NCI-H82 treated with DMSO at 0.1 percent for 48 hours (cell line): ENCODE measurements at regions not wholly inside any gene's neighbourhood (a gene's known extent, or its start where the extent isn't known, plus 50 kb on each side); places are given as distances from the start of the nearest gene placed in this dataset.

Experiments
- DNase-seq: peaks from one replicate; lab custom pipeline; 2025; ENCODE audit not compliant: unreplicated experiment; lab: John Stamatoyannopoulos, UW

DNA sequence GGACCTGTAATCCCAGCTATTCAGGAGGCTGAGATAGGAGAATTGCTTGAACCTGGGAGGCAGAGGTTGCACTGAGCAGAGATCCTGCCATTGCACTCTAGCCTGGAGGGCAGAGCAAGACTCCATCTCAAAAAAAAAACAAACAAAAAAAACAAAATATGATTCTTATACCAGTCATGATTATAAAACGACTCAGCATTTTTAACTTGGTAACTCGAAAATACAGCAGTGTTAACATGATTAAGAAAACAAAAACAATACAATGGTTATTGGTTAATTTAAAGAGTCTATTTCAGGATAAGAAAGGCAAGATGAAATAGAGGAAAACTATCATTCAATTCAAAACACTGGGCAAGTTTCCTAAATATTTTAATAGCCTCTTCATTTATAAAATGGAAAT, 865.3 kb downstream of the PCDH7 start:
- DNase-seq = no peak

- DNase-seq = no peak
These were observed 872.1 kb downstream of the PCDH7 start for GRCh38 chr4:31592293-31592692.

GRCh38 chr4:31595496-31595895, 875.3 kb downstream of the PCDH7 start:
- no peak for DNase-seq

DNA sequence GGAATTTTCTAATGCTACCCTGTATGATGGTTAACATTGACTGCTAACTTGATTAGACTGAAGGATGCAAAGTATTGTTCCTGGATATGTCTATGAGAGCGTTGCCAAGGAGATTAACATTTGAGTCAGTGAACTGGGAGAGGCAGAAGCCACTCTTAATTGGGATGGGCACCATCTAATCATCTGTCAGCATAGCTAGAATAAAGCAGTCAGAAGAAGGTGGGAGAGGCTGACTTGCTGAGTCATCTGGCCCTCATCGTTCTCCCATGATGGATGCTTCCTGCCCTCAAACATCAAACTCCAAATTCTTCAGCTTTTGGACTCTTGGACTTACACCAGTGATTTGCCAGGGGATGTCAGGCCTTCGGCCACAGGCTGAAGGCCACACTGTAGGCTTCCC, 878.5 kb downstream of the PCDH7 start:
- DNase-seq = no peak

- no peak for DNase-seq
These were observed 881.6 kb downstream of the PCDH7 start for GRCh38 chr4:31601793-31602192.

DNA sequence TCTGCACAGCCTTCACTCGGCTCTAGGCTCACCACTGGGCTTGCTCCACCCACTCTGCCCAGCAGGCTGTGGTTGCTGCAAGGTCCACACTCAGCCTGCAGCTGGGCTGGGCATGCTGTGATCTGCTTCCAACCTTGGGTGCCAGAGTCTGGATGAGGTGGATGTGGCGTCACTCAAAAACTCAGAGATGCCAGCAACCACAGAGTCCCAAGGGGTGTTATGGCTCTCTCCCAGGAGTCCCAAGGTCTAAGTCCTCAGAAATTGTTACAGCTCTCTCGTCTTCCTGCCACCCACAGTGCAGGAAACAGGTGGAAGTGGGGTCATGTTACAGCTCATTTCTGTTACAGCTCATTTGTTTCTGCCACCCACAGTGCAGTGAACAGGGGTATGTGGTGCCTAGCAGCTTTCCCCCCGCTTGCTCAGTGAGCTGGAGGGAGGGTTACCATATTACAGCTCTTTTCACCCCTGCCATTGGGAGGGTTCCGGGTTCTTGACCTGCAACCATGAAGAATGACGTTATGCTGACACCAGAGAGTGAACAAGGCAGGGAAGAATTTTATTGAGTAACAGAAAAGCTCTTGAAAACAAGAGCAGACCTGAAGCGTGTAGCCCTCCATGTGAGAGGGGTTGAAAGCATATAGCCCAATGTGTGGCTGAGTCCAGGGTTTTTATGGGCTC, 893.9 kb downstream of the PCDH7 start:
- DNase-seq = no peak

DNA sequence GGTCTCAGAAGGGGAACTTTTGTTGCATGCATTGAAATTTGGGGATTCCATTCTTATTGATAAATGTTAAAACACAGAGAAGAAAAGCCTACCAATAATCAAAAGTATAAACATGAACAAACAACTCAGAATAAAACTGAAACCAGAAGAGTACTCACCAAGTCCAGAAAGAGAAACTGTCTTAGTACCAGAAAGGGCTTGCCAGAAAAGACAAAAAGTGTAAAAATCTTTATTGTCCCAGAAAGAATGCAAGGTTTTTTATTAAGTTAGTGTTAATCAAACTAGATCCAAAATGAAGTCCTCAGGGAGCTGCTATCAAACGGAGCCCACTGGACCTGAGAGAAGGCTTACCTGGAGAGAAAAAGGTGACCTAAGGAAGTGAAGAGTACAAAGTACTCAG, 897.5 kb downstream of the PCDH7 start:
- no peak for DNase-seq

DNA sequence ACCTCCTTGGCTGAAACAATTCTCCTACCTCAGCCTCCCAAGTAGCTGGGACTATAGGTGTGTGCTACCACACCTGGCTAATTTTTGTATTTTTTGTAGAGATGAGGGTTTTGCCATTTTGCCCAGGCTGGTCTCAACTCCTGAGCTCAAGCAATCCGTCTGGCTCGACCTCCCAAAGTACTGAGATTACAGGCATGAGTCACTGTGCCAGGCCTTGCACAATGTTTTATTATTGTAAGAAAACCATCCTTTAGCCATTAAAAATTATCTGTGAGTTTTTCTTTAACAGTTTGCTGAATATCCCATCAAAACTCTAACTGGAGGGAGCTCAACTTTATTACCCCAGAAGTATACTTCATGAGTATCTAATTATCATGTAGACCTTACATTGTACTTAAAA, 900.3 kb downstream of the PCDH7 start:
- no peak for DNase-seq

DNA sequence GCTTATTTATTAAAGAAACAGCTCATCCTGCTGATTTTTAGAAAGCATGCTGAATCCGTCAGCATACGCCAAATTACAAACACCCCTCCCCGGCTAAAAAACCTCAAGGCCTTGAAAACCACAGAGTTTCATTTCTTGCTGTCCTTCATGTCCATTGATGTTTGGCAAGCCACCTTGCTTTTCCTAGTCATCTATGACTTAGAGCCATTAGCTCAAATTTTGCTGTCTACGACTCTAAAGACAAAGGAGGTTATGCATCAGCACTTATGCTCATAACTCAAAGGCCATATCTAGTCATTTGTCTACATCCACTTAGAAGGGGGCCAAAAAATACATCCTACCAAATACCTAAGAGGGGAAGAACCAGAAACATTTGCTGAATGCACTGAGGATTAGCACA, 925.1 kb downstream of the PCDH7 start:
- DNase-seq = no peak

GRCh38 chr4:31647786-31648185, 927.6 kb downstream of the PCDH7 start:
- DNase-seq = no peak

DNA sequence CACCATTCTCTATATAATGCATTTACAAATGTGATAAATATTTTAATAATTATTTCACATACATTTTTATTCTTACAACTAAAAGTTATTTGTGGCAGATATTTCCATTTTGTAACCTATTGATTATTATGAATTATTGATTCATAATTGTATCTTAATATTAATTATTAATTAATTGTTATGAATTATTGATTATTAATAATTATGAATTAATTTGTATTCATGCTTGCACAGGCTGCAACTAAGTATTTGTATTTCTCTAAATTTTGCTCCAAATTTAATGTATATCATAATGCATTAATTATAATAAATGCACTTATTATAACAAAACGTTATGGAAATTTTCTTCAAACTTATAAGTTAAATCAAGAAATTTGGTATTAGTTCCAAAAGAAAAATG, 929.7 kb downstream of the PCDH7 start:
- no peak for DNase-seq

DNA sequence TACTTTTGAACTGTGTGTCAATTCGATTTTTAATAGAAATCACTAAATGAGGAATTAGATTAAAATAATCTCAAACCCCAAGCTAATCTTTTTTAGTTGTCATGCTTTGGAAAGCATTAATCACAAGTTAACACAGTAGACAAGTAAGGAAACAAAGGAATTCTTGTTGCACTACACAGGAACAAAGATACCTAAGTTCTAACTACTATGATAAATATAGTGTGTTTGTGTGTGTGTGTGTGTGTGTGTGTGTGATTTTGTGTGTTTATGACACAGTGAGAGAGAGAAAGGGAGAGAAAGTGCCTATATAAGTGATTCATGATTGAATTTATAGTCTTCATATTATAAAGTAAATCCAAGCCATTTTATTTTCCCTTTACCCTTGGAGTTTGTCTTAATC, 931.4 kb downstream of the PCDH7 start:
- DNase-seq = no peak

- no peak for DNase-seq
These were observed 935.2 kb downstream of the PCDH7 start for GRCh38 chr4:31655328-31655727.

DNA sequence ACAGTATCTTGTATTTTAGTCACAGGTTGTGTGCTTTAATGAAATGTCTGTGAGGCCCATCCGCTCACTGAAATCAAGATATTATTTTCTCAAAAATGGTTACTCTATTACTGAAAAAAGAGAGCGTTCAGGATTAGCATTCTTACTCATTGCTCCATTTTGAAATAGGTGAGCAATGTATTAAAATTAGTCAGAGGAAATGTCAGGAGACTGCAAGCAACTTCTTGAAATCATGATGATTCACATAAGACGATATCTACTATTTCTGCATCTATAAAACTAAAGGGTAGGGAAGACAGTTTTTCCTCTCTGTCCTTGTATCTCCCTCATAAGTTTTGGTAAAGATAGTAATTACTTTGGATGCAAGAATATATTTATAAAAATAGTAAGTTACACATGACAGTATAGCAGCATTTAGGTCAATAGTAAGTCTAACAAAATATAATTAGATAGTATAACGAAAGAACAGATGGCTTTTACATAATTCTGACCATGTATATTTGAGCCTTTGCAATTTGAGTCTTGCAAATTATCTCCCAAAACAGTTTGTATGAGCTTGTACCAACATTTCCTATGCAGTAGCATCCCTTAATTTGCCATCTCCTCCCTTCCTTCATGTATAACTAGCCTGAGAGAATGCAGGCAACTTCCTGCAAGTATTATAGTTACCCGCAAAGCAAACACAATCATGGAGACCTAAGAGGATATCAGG, 937.8 kb downstream of the PCDH7 start:
- DNase-seq = no peak

DNA sequence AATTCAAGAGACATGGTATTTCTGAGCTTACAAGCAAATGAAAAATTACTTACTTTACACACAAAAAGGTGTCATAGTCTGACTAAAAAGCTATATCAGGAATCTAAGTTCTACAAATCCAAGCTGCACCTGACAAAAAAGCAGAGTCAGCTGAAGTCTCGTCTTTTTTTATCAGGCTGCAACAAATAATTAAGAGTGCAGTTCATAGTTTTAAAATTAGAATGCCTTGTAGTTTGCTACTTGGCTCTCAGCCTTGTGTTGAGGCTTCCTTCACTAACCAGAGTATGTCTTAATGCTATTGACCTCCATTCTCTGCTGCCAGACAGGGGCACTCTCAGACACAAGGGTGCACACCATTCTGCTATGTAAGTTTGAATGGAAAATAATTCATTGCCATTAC, 940.7 kb downstream of the PCDH7 start:
- DNase-seq = no peak

- DNase-seq = no peak
These were observed 942.8 kb downstream of the PCDH7 start for GRCh38 chr4:31662951-31663350.

DNA sequence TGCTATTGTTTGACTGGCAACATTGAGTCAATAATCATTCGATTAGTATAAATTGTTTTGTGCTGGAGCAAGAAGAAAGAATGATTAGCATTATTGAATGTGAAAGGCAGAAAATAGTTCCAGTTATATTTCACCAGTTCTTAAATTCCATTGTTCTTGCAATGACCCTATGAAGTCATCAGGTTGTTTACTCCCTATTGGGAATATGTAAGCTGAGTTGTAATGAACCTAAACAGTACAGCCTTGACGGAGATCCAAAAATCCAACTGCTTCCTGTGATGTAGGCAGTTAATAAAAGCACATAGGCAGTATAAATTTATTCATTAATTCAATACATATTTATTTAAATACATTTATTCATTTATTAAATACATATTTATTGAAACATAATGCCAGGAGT, 947.5 kb downstream of the PCDH7 start:
- DNase-seq = no peak

- DNase-seq = no peak
These were observed 954.3 kb downstream of the PCDH7 start for GRCh38 chr4:31674313-31674947.

DNA sequence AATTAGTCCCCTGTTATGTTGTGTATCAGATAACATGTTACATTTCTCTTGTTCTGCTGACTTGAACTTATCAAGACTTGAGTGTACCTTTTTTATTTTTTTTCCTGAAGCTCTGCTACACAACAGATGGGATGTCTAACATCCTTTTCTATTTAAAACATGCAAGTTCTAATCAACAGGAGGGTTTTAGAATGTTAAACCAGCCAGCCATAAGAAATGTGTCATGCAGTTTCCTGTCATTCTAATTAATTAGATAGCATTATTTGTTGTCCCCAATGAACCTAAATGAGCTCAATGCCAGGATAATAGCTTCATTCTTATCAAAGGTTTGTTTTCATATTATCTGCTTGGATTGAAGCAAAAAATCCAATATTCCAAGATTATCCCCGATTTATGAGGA, 958.2 kb downstream of the PCDH7 start:
- DNase-seq = no peak

- no peak for DNase-seq
These were observed 962.6 kb downstream of the PCDH7 start for GRCh38 chr4:31682796-31683195.

DNA sequence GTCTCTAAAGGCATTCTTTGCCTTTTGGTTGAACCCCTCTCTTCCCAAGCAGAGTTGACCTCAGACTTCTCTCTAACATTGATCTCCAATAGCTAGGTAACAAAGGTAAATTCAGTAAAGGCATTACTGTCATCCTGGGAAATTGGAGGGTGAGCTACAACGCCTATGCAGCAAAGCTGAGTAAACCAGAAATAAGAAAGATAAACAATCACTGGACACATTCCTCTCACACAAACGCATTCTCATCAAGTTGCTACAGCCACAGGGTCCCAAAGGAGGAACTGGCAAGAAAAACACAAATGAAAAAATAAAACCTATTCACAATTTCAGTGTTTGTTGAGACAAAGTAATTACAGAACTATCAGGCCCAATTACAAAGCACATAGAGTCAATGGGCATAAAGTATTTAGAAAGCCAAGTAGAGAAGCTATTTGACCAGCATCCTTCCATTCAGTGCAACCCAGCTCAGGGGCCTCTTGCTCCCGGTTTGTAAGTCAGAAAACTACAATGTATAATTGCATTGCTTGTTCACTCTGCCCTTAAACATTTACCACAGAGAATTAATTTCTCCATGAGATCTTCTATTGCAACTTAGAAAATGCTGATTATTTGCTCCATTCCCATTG, 967.7 kb downstream of the PCDH7 start:
- DNase-seq = no peak

DNA sequence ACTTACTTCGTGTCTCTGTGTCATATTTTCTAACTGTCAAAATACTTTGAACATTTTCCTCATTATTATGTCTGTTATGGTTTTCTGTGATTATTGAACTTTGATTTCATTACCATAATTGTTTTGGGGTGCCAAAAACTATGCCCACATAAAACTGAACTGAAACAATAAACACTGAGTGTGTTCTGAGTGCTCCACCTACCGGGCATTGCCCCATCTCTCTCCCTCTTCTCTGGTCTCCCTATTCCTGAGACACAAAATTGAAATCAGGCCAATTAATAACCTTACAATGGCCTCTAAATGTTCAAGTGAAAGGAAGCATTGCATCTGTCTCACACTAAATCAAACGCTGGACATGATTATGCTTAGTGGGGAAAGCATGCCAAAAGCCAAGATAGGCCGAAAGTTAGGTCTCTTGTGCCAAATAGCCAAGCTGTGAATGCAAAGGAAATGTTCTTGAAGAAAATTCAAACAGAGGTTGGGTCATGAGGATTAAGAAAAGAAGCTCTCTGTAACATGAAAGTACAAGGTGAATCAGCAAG, 972.3 kb downstream of the PCDH7 start:
- DNase-seq = no peak
